MM.1S (cell line): ENCODE measurements at regions not wholly inside any gene's neighbourhood (a gene's known extent, or its start where the extent isn't known, plus 50 kb on each side); places are given as distances from the start of the nearest gene placed in this dataset.
A peak's percentile ranks its signal among the peaks of the same experiment; 100 is the strongest.

ENCODE experiments used
- DNase-seq: peaks from one replicate; pipeline ENCODE4 v3.0.0-alpha.2; 2015
- H2AFZ ChIP-seq: fragments of 300-600 bp; sonication (generic); 2 replicates; pipeline ENCODE4 v1.6.0; 2016; ENCODE audit warnings: antibody characterized with exemption, low read length
- H3F3A ChIP-seq: fragments of 300-600 bp; sonication (generic); 2 replicates; pipeline ENCODE4 v1.6.1; 2016; ENCODE audit warnings: mild to moderate bottlenecking, antibody characterized with exemption, low read length, moderate library complexity, mixed read lengths; ENCODE audit not compliant: insufficient read depth
- H3K27ac ChIP-seq: fragments of 300-600 bp; sonication (generic); 2 replicates; pipeline ENCODE4 v1.5.1; 2016; ENCODE audit warnings: mild to moderate bottlenecking, low read length
- H3K27me3 ChIP-seq: fragments of 300-600 bp; sonication (generic); replicated peaks from 2 replicates; pipeline ENCODE4 v1.6.0; 2016; ENCODE audit warnings: low read length; ENCODE audit not compliant: insufficient read depth
- H3K36me3 ChIP-seq: fragments of 300-600 bp; sonication (generic); replicated peaks from 2 replicates; pipeline ENCODE4 v1.6.1; 2016; ENCODE audit warnings: mild to moderate bottlenecking, low read length, mixed read lengths; ENCODE audit not compliant: insufficient read depth
- H3K4me1 ChIP-seq: fragments of 300-600 bp; sonication (generic); 2 replicates; pipeline ENCODE4 v1.6.1; 2016; ENCODE audit warnings: low read length, mixed read lengths
- H3K4me2 ChIP-seq: fragments of 300-600 bp; sonication (generic); 2 replicates; pipeline ENCODE4 v1.6.0; 2016; ENCODE audit warnings: low read depth, low read length
- H3K4me3 ChIP-seq: fragments of 300-600 bp; sonication (generic); 2 replicates; pipeline ENCODE4 v1.5.1; 2016; ENCODE audit warnings: low read length, mixed read lengths
- H3K79me2 ChIP-seq: fragments of 300-600 bp; sonication (generic); 2 replicates; pipeline ENCODE4 v1.6.1; 2016; ENCODE audit warnings: mixed run types, low read length, mixed read lengths
- H3K9ac ChIP-seq: fragments of 300-600 bp; sonication (generic); 2 replicates; pipeline ENCODE4 v1.6.1; 2016; ENCODE audit warnings: low read length, mixed read lengths
- H3K9me2 ChIP-seq: fragments of 300-600 bp; sonication (generic); replicated peaks from 2 replicates; pipeline ENCODE4 v1.6.1; 2016; ENCODE audit warnings: mild to moderate bottlenecking, low read length, mixed read lengths; ENCODE audit not compliant: insufficient read depth
- H3K9me3 ChIP-seq: fragments of 300-600 bp; sonication (generic); replicated peaks from 2 replicates; pipeline ENCODE4 v1.6.1; 2016; ENCODE audit warnings: mild to moderate bottlenecking, low read length, mixed read lengths; ENCODE audit not compliant: insufficient read depth
- H4K20me1 ChIP-seq: fragments of 300-600 bp; sonication (generic); 2 replicates; pipeline ENCODE4 v1.6.1; 2016; ENCODE audit warnings: mild to moderate bottlenecking, low read length, moderate library complexity, mixed read lengths; ENCODE audit not compliant: insufficient read depth
- EZH2 ChIP-seq: fragments of 300-600 bp; sonication (generic); optimal IDR thresholded peaks from 2 replicates; pipeline ENCODE3; 2017; ENCODE audit warnings: low read depth, mild to moderate bottlenecking, antibody characterized with exemption, low read length, mixed read lengths
- EZH2phosphoT487 ChIP-seq: fragments of 300-600 bp; sonication (generic); IDR thresholded peaks from 2 replicates; pipeline ENCODE4 v1.6.1; 2018; ENCODE audit warnings: antibody characterized with exemption, low read length
- TF ChIP-seq, protein P1 (sequence below): fragments of 300-600 bp; sonication (generic); IDR thresholded peaks from 2 replicates; pipeline ENCODE4 v1.5.1; 2016; ENCODE audit warnings: antibody characterized with exemption, low read length, mixed read lengths

GRCh38 chr6:27138837-27139755 lies 108.4 kb upstream of the PRSS16 start:
- TF ChIP-seq, protein P1, sequence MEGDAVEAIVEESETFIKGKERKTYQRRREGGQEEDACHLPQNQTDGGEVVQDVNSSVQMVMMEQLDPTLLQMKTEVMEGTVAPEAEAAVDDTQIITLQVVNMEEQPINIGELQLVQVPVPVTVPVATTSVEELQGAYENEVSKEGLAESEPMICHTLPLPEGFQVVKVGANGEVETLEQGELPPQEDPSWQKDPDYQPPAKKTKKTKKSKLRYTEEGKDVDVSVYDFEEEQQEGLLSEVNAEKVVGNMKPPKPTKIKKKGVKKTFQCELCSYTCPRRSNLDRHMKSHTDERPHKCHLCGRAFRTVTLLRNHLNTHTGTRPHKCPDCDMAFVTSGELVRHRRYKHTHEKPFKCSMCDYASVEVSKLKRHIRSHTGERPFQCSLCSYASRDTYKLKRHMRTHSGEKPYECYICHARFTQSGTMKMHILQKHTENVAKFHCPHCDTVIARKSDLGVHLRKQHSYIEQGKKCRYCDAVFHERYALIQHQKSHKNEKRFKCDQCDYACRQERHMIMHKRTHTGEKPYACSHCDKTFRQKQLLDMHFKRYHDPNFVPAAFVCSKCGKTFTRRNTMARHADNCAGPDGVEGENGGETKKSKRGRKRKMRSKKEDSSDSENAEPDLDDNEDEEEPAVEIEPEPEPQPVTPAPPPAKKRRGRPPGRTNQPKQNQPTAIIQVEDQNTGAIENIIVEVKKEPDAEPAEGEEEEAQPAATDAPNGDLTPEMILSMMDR: 0 out of 2 replicates have a peak, but pooled peaks have one; percentile 8
- TF ChIP-seq EZH2phosphoT487: no peak
- Histone ChIP-seq H3F3A (peaks cover 39% of the 10 kb centered on the region), H3K4me2 (peak overlapping the region; percentile 72), H3K27ac (peak overlapping the region; percentile 90), H3K36me3 (no peaks in the 10 kb centered on the region), H3K4me3 (peak overlapping the region; percentile 69), H3K4me1 (peaks cover 10% of the 10 kb centered on the region; the same call in 1 of the 2 replicates), H3K27me3 (no peaks in the 10 kb centered on the region), H3K79me2 (no peaks in the 10 kb centered on the region), H3K9me3 (no peaks in the 10 kb centered on the region), H2AFZ (peak overlapping the region; percentile 16; the same call in 1 of the 2 replicates), H3K9me2 (no peaks in the 10 kb centered on the region), H4K20me1 (no peaks in the 10 kb centered on the region), H3K9ac (peak overlapping the region; percentile 80)
- DNase-seq: peak; percentile 92

- peak overlapping the region; percentile 69 for H3K4me3 ChIP-seq
Observed at GRCh38 chr6:27139756-27140579, 107.5 kb upstream of the PRSS16 start.

DNA sequence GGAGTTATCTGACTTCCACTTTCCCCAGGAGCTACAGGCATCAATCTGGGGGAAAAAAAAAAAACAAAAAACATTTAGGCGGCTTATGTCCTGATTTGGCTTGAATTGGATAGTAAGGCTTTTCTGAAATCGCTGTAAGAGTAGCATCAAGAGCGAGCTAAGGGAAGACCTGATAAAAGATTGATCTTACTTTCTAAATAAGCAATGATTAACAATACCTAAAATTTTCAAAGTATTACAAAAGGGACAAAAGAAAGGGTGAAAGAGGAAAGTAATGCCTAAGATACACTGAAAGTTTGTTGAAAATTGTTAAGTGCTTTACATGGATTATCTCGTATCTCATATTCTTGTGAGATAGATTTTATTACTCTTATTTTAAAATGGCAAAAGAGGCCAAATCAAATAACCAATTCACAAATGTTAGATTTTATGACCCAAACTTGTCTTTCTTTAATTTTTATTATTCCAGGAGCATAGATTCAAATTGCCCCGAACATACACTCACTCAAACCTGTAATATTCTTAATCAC lies 106.4 kb upstream of the PRSS16 start:
- peaks cover 7% of the 10 kb centered on the region; the same call in 1 of the 2 replicates for H3K4me1 ChIP-seq
- H3K36me3 ChIP-seq: no peaks in the 10 kb centered on the region
- peak overlapping the region; percentile 60 for H3K4me2 ChIP-seq
- no peak for TF ChIP-seq EZH2
- TF ChIP-seq, protein P1: no peak
- TF ChIP-seq EZH2phosphoT487: no peak
- H3F3A ChIP-seq: peaks cover 42% of the 10 kb centered on the region
- H2AFZ ChIP-seq: no peak overlapping the region
- peak overlapping the region; percentile 37 for H3K4me3 ChIP-seq
- H3K9ac ChIP-seq: peak overlapping the region; percentile 51; the same call in 1 of the 2 replicates
- peak overlapping the region; percentile 52; the same call in 1 of the 2 replicates for H3K27ac ChIP-seq
- no peaks in the 10 kb centered on the region for H4K20me1 ChIP-seq
- H3K79me2 ChIP-seq: no peaks in the 10 kb centered on the region
- DNase-seq: no peak
- H3K9me3 ChIP-seq: no peaks in the 10 kb centered on the region
- H3K9me2 ChIP-seq: no peaks in the 10 kb centered on the region
- no peaks in the 10 kb centered on the region for H3K27me3 ChIP-seq

More at GRCh38 chr6:27139756-27140579, 107.5 kb upstream of the PRSS16 start:
- H3K27ac ChIP-seq: peak overlapping the region; percentile 90
- H3K79me2 ChIP-seq: no peaks in the 10 kb centered on the region
- H3K36me3 ChIP-seq: no peaks in the 10 kb centered on the region
- H3K9me2 ChIP-seq: no peaks in the 10 kb centered on the region
- H3F3A ChIP-seq: peaks cover 35% of the 10 kb centered on the region
- H4K20me1 ChIP-seq: no peaks in the 10 kb centered on the region
- H3K4me1 ChIP-seq: peaks cover 7% of the 10 kb centered on the region; the same call in 1 of the 2 replicates
- peak; percentile 66 for DNase-seq
- H3K27me3 ChIP-seq: no peaks in the 10 kb centered on the region
- H3K9me3 ChIP-seq: no peaks in the 10 kb centered on the region
- H3K4me2 ChIP-seq: peak overlapping the region; percentile 72
- TF ChIP-seq EZH2 (no peak), EZH2phosphoT487 (no peak)
- TF ChIP-seq, protein P1: no peak
- H3K9ac ChIP-seq: peak overlapping the region; percentile 80
- H2AFZ ChIP-seq: no peak overlapping the region
